AG09309 (cell line): ENCODE measurements at regions not wholly inside any gene's neighbourhood (a gene's known extent, or its start where the extent isn't known, plus 50 kb on each side); places are given as distances from the start of the nearest gene placed in this dataset.

Source experiments
- DNase-seq: peaks from one replicate; pipeline ENCODE4 v3.0.0-alpha.2; 2010; ENCODE audit warnings: low read depth
- H3K4me3 ChIP-seq: 2 replicates; pipeline ENCODE4 v1.5.1; 2011; ENCODE audit warnings: mild to moderate bottlenecking, low read depth, low read length, moderate library complexity; ENCODE audit not compliant: control insufficient read depth
- CTCF ChIP-seq: IDR thresholded peaks from 2 replicates; pipeline ENCODE4 v1.5.1; 2011; ENCODE audit warnings: mild to moderate bottlenecking, low read depth, low read length, inconsistent platforms; ENCODE audit not compliant: insufficient read depth, control insufficient read depth; ENCODE audit errors: missing control alignments

- no peak for TF ChIP-seq CTCF
- no peak overlapping the region for H3K4me3 ChIP-seq
These were observed 240.5 kb downstream of the LTN1 start for GRCh38 chr21:28752131-28752530.

GRCh38 chr21:28751176-28751575, 241.5 kb downstream of the LTN1 start:
- no peak for DNase-seq
- no peak for TF ChIP-seq CTCF
- no peak overlapping the region for H3K4me3 ChIP-seq

More at GRCh38 chr21:28752131-28752530, 240.5 kb downstream of the LTN1 start:
- no peak for DNase-seq

- no peak overlapping the region for H3K4me3 ChIP-seq
- TF ChIP-seq CTCF = no peak
- no peak for DNase-seq
These were observed 242.1 kb downstream of the LTN1 start for GRCh38 chr21:28750565-28750964.

GRCh38 chr21:28749536-28749935, 243.1 kb downstream of the LTN1 start:
- DNase-seq = no peak
- H3K4me3 ChIP-seq = no peak overlapping the region
- no peak for TF ChIP-seq CTCF

GRCh38 chr21:28747464-28747863, 245.2 kb downstream of the LTN1 start:
- no peak for DNase-seq
- H3K4me3 ChIP-seq = no peak overlapping the region
- no peak for TF ChIP-seq CTCF

- H3K4me3 ChIP-seq = no peak overlapping the region
- no peak for TF ChIP-seq CTCF
- no peak for DNase-seq
These were observed 246.5 kb downstream of the LTN1 start for GRCh38 chr21:28746166-28746565.
